DMS114 treated with DMSO at 0.1 percent for 48 hours (cell line): ENCODE measurements at regions not wholly inside any gene's neighbourhood (a gene's known extent, or its start where the extent isn't known, plus 50 kb on each side); places are given as distances from the start of the nearest gene placed in this dataset.

Source experiments
- DNase-seq: peaks from one replicate; lab custom pipeline; 2025; ENCODE audit not compliant: unreplicated experiment; lab: John Stamatoyannopoulos, UW

- DNase-seq = no peak
Observed at GRCh38 chr15:38046257-38047051, 112.0 kb downstream of the TMCO5A start.

GRCh38 chr15:38048001-38048455 lies 113.6 kb downstream of the TMCO5A start:
- DNase-seq = no peak

GRCh38 chr15:38049891-38050290 lies 115.5 kb downstream of the TMCO5A start:
- no peak for DNase-seq

GRCh38 chr15:38050529-38051448 lies 116.3 kb downstream of the TMCO5A start:
- no peak for DNase-seq

- DNase-seq = no peak
Observed at GRCh38 chr15:38053205-38053604, 118.8 kb downstream of the TMCO5A start.

GRCh38 chr15:38053776-38054175 lies 119.3 kb downstream of the TMCO5A start:
- no peak for DNase-seq

GRCh38 chr15:38054488-38054887 lies 120.0 kb downstream of the TMCO5A start:
- no peak for DNase-seq

- DNase-seq = no peak
Observed at GRCh38 chr15:38058596-38059075, 124.2 kb downstream of the TMCO5A start.

- no peak for DNase-seq
Observed at GRCh38 chr15:38059665-38060064, 125.2 kb downstream of the TMCO5A start.

- DNase-seq = no peak
Observed at GRCh38 chr15:38061856-38062649, 127.6 kb downstream of the TMCO5A start.

- DNase-seq = no peak
Observed at GRCh38 chr15:38062696-38063095, 128.3 kb downstream of the TMCO5A start.

GRCh38 chr15:38065721-38066345 lies 131.4 kb downstream of the TMCO5A start:
- no peak for DNase-seq

GRCh38 chr15:38066612-38067011 lies 132.2 kb downstream of the TMCO5A start:
- DNase-seq = no peak

GRCh38 chr15:38068626-38069391 lies 134.4 kb downstream of the TMCO5A start:
- no peak for DNase-seq

GRCh38 chr15:38069511-38070011 lies 135.1 kb downstream of the TMCO5A start:
- no peak for DNase-seq

GRCh38 chr15:38070778-38071177 lies 136.3 kb downstream of the TMCO5A start:
- DNase-seq = no peak

- DNase-seq = no peak
Observed at GRCh38 chr15:38071211-38071972, 137.0 kb downstream of the TMCO5A start.

GRCh38 chr15:38072007-38072347 lies 137.5 kb downstream of the TMCO5A start:
- no peak for DNase-seq
